ENCODE measurements at regions not wholly inside any gene's neighbourhood (a gene's known extent, or its start where the extent isn't known, plus 50 kb on each side); places are given as distances from the start of the nearest gene placed in this dataset.
A peak's percentile ranks its signal among the peaks of the same experiment; 100 is the strongest.

DNA sequence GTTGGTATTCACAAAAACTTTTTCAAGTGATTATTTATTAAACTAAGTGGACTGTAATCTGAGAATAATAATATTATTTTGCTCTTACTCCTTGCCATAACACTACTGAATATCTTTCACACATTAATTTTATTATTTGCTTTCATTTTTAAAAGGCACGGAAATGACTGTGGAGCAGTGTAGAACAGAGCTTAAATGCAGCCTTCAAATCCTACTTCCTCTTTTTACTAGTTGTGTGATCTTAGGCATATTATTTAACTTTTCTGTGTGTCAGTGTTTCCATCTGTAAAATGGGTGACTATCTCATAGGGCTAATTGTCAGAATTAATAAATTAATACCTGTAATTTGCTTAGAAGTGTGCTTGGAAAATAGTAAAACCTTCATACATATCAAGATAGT is 55.5 kb upstream of the SLC8A1 start:
- no peak for DNase-seq

DNA sequence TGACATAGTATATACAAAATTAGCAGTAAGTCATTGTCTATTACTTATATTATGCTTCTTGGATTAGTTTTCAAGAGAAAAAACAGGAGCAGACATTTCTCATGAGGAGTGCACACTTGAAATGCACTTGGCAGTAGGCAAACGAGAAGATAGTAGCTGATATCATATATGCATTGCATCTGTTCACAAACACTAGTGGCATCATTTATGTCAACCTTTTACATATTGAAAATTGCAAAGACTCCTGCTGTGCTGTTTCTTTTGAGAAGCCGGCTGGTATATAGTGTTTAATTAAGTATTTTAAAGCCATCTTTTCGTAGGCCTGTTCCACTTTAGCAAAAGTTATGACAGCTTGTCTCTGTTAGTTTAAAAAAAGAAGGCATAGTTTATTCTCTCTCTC is 58.4 kb upstream of the SLC8A1 start:
- peak; percentile 9 for DNase-seq

GRCh38 chr2:40511661-40512213 is 59.8 kb upstream of the SLC8A1 start:
- DNase-seq = no peak

DNA sequence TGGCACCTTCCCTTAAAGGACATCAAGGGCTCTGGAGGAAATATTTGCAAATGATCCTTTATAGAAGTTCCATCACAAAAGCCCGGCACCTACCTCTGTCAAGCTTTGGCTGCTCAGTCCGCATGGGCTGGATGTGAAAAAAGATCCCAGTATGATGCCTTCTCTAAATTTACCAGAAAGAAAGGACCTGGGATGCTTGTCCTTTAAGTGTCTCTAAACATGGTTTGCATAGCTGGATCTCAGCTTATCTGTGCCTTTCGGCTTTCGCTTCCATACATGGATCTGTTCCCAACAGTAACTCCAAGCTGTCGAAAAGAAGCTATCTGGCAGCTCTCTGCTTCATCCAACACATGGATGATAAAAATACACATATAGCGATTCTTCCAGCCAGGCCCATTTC is 60.4 kb upstream of the SLC8A1 start:
- DNase-seq = no peak

GRCh38 chr2:40513201-40513600 is 61.3 kb upstream of the SLC8A1 start:
- DNase-seq = no peak

DNA sequence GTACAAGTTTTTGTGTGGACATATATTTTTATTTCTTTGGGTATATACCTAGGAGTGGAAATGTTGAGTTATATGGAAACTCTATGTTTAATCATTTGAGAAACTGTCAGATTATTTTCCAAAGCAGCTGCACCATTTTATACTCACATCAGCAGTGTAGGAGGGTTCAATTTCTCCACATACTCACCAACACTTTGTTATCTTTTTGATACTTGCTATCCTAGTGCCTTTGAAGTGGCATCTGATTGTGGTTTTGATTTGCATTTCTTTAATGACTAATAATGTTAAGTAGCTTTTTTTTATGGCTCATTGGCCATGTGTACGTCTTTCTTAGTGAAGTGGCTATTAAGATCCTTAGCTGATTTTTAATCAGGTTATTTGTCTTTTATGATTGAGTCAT is 64.7 kb upstream of the SLC8A1 start:
- DNase-seq = no peak

DNA sequence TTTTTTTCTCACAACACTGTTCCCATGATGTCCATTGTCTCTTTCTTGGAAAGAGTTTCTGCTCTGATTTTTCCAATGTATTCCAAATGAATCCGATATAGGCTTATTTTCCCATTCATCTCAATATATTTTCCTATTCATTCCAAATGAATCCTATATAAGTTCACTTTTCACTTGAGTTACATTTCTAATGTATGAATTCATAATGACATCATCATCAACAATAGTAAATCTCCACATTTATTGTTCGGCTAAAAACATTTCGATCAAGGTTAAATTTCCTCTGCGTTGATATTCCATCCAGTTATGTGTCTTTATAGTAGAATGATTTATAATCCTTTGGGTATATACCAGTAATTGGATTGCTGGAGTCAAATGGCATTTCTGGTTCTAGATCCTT is 76.7 kb upstream of the SLC8A1 start:
- no peak for DNase-seq

- DNase-seq = no peak
Observed at GRCh38 chr2:40531359-40531758, 79.5 kb upstream of the SLC8A1 start.

- DNase-seq = no peak
Observed at GRCh38 chr2:40534528-40534927, 82.6 kb upstream of the SLC8A1 start.

DNA sequence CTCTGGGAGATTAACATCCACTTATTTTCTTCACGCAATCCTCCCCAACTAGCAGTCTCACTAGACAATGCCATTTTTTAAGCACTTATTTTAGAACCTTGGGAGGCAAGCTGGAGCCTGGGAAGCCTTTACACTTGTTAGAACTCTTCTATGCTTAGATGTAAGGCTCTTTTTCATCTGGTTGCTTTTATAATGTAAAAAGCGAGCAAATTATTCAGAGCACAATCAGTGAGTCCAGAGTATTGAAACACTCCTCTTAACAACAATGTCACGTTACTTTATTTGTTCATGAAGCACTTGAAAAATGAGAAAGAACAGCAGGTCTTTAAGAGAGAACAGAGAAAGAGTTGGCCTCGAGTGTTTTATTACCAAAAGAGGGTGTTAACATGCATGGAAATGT is 84.1 kb upstream of the SLC8A1 start:
- no peak for DNase-seq

- DNase-seq = peak; percentile 78
Observed at GRCh38 chr2:40540026-40540425, 88.1 kb upstream of the SLC8A1 start.

DNA sequence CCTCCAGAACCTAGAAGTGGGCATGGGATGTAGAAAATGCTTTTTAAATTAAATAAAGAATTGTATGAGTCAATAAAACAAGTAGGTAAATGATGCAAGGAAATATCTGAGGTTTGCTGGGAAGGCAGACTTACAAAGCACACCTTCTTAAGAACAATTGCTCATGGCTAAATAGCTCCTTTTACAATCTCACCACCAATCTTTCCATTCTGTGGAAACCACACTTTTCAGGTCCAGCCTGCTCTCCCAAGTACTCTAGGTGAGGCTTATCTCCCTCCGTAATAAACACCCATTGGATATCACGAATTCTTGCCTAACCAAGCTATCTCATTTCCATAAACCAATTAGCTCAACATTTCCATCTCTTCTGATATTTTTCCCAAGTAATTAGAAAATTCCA is 91.5 kb upstream of the SLC8A1 start:
- no peak for DNase-seq

DNA sequence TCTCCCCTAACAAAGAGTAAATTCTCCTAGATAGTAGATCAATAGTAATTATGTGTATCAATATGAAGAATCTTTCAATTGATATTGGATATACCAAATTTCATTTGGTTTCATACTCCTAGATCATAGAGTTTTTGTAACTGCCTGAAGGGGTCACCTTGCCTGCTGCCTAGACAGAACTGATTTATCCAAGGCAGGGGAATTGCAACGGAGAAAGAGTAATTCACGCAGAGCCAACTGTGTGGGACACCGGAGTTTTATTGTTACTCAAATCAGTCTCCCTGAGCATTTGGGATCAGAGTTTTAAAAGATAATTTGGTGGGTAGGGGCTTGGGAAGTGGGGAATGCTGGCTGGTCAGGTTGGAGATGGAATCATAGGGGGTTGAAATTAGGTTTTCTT is 92.2 kb upstream of the SLC8A1 start:
- DNase-seq = no peak

DNA sequence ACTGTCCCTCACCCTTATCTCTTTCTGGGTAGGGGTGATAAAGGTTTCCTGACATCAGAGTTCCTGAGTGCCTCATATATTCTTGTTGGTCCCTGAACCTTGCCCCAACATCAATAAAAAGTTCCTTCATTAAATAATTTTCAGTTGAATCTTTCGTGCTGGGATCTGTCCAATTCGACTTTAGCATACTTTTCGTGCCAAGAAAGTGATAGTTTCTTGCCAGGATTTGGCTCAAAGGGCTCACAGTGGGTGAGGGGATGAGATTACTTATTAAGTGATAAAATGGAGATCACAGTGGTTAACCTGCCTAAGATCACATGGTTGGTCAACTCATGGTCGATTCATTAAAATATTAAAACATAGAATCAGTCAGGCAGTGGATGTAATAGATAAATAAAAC is 93.8 kb upstream of the SLC8A1 start:
- no peak for DNase-seq

DNA sequence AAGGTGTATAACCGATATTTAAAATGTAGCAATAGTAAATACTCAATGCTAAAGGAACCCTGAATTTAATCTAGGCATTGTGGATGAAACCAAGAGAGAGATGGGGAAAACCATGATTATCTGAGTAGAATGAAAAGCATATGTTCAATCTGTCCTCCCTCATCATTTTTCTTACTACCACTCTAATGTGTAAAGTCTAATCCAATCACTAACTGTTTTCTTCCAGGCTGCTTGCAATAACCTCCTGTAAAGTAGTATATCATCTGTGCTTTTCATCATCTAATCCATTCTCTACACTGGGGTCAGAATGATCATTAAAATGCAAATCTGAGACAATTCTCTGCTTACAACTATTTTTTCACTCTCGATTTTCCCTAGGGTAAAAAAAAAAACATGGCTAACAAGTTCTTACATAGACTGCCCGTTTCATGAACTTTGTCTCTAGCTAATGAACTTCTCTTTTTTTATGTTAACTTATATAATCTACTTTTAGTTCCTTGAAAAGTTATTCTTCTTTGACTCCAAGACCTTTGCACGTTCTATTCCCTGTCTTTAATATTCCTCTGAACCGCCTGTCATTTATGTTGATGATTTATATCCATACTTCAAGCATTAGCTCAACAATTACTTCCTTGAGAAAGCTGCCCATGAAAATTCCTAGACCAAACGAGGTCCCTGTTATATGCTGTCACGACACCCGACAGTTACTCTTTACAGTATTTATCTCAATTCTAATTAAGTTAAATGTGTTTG is 94.7 kb upstream of the SLC8A1 start:
- DNase-seq = no peak

GRCh38 chr2:40548521-40548920 is 96.6 kb upstream of the SLC8A1 start:
- DNase-seq = no peak

DNA sequence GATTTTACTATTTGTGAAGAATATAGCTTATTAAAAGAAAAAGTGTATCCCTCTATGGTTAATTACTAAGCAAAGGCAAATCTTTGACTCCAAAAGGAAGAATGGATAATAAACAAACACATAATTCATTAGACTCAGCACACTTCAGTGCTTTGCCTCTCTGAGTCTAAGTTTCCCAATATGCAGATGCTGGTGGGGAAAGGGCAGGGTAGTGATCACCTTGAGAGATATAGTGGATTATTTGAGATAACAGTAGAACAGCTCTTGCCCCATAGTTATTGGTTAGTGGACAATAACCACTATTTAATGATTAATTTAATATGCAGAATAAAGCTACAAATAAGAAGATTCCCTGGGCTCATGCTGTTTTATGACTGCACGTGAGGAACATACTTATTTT is 98.2 kb upstream of the SLC8A1 start:
- DNase-seq = peak; percentile 61

DNA sequence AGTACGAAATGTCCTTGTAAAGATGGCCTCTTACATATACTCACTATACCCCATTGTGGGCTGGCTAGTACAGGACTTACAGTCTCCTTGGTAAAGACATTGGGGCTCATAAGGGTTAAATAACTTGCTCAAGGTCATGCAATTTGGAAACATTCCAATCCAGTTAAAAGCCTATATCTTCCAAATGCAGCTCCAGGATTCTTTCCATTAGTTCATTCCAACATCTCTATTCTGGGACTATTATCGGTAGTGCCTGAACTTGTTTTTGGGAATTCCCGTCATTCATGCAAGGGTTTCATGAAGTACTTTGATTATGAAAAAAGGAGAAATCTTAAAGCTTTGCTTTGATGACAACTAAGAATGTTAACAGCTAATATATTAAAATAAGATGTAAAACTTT is 99.2 kb upstream of the SLC8A1 start:
- no peak for DNase-seq

DNA sequence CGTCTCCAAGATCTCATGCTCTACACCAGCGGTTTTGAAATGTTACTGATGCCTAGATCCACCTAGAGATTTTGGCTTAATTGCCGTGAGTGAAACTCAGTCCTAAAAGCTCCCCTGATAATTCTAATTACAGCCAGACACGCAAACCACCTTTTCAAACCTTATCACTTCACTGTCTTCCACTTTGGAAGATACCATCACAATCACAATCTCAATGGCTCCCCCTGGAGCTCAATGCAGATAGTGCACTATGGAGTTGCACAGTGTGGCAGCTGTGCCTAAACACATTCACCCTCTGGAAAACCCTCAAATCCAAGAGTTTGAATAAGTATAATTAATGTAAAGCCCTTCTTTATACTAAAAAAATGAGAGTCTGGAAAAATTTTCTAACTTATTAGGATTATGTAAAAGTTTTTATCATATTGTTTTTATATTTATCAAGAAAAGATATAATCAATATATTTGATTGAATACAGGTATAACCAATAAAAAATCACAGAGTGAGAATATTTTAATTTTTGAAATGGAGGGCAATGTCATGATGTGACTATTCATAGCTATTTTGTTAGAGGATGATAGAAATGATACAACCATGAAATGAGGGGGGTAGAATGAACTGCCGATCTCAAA is 102.9 kb upstream of the SLC8A1 start:
- peak; percentile 76 for DNase-seq

GRCh38 chr2:40556293-40556692 is 104.4 kb upstream of the SLC8A1 start:
- DNase-seq = no peak

DNA sequence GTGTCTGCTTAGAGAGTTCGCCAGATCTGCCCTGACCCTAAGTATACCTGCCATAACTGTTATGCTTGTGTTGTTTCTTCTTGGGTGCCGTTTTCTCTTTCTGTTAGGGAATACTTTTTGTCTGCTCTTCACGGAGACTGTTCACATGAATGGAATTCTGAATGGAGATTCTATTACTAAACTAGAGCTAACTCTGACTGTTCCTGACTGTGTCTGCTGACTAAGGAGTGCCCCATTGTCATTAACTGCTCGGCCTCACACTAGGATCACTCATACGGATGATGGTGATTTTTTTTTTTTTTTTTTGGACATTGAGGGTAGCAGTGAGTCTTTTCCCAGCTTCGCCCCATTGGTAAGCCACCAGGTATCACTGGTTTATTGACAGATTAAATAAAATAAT is 104.8 kb upstream of the SLC8A1 start:
- DNase-seq = no peak

DNA sequence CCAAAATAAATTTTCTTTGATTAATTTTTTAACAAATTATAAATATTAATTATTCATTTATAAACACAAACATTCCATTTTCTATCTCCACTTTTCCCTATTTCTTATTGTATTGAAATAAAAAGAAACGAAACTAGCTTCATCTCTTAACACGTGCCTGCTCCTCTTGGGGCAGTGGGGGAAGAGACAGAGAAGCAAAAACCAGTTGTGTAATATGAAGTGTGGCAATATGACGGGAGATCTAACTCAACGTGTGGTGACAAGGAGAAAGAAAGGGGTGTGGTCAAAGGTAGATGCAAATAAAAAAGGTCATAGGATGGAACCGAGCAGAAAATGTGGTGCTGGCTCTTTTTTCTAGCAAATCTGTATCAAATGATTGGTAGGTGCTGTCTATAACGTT is 106.9 kb upstream of the SLC8A1 start:
- no peak for DNase-seq

DNA sequence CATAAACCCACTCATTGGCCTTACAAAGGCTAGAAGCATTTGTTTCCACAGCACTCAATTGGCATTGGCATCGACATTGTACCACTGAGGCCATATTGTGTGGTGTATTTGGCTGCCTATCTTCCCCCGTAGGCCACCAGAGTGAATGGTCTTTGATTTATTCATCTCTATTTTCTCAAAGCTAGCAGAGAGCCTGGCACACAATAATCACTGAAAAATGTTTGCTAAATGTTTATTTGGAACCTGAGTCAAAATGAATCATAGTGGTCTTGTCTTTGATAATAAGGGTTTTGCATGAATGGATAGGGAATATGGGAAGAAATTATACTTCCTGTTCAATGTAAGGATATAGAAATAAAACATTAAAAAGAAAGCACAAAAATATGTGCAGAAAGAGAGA is 107.3 kb upstream of the SLC8A1 start:
- no peak for DNase-seq

DNA sequence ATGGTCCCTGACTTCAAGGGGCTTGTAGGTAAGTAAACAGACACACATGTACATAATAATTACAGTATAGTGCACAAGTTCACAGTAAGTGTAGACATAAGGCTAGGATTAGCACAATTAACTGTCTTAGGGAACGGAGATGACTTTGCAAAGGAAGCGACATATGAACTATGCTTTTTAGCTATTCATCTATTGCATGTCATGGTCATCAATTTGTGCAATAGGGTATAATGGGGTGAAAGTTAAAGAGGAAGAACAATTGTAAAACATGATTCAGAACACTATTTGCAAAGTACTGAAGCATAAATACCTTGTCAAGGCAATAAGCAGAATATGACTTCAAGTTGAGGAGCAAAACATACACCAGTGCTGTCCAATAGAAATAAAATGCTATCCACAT is 112.3 kb upstream of the SLC8A1 start:
- DNase-seq = no peak

DNA sequence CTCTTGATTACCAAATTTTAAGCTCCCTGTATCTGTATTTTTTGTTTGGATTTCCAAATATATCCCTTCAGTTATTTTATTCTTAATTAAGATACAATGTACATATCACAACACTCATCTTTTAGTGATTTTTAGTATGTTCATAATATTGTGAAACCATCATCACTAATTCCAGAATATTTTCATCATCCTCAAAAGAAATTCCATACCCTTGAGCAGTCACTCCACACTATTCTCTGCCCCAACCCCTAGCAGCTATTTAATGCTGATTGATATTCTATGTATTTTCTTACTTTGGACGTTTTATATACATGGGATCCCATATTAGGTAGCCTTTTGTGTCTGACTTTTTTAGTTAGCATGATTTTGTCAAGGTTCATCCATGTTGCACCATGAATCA is 127.4 kb upstream of the SLC8A1 start:
- no peak for DNase-seq
